A673 (cell line): ENCODE measurements at regions not wholly inside any gene's neighbourhood (a gene's known extent, or its start where the extent isn't known, plus 50 kb on each side); places are given as distances from the start of the nearest gene placed in this dataset.

Experiments used
- BruUV-seq: library from RNA; stranded (reverse); fragments of 400-500 nt; replicated peaks from 2 replicates; lab custom pipeline; 2021; lab: Mats Ljungman, UMichigan
- CTCF ChIA-PET: fragments of 300-600 bp; sonication (Branson Sonifier 250); formaldehyde crosslinking; loops from one replicate; lab custom pipeline; 2022; ENCODE audit warnings: antibody characterized with exemption; lab: Charles Lee
- POLR2A ChIA-PET: fragments of 300-600 bp; sonication (Branson Sonifier 250); formaldehyde crosslinking; loops from one replicate; lab custom pipeline; 2022; ENCODE audit warnings: antibody characterized with exemption; ENCODE audit not compliant: low non-redundant PET; lab: Charles Lee
- DNase-seq: peaks from one replicate; pipeline ENCODE4 v3.0.0-alpha.2; 2015; ENCODE audit warnings: low spot score
- H3K27ac ChIP-seq: fragments of 200-600 bp; sonication (generic); 2 replicates; pipeline ENCODE4 v1.5.1; 2016; ENCODE audit warnings: mixed run types, low read depth, mild to moderate bottlenecking, mixed read lengths, antibody characterized with exemption, low read length; ENCODE audit not compliant: poor library complexity, severe bottlenecking
- H3K27me3 ChIP-seq: fragments of 200-600 bp; sonication (generic); replicated peaks from 2 replicates; pipeline ENCODE4 v1.6.1; 2017; ENCODE audit warnings: mixed run types, low read depth, mild to moderate bottlenecking, mixed read lengths, antibody characterized with exemption, low read length; ENCODE audit not compliant: insufficient read depth, poor library complexity
- H3K36me3 ChIP-seq: fragments of 200-600 bp; sonication (generic); 2 replicates; pipeline ENCODE4 v1.6.1; 2016; ENCODE audit warnings: mixed run types, mild to moderate bottlenecking, mixed read lengths, antibody characterized with exemption, low read length; ENCODE audit not compliant: insufficient read depth, poor library complexity, severe bottlenecking
- H3K4me1 ChIP-seq: fragments of 200-600 bp; sonication (generic); 2 replicates; pipeline ENCODE4 v1.6.1; 2017; ENCODE audit warnings: mixed run types, mild to moderate bottlenecking, mixed read lengths, antibody characterized with exemption, low read length; ENCODE audit not compliant: insufficient read depth, poor library complexity, severe bottlenecking
- H3K4me3 ChIP-seq: fragments of 200-600 bp; sonication (generic); 2 replicates; pipeline ENCODE4 v1.5.1; 2016; ENCODE audit warnings: low read depth, mixed run types, mild to moderate bottlenecking, mixed read lengths, low read length; ENCODE audit not compliant: poor library complexity, severe bottlenecking
- H3K9me3 ChIP-seq: fragments of 200-600 bp; sonication (generic); 2 replicates; pipeline ENCODE4 v1.6.1; 2016; ENCODE audit warnings: mixed run types, low read depth, mild to moderate bottlenecking, mixed read lengths, antibody characterized with exemption, low read length; ENCODE audit not compliant: poor library complexity, severe bottlenecking
- CTCF ChIP-seq: fragments of 300-800, 200-600 bp; sonication (generic); conservative IDR thresholded peaks from 2 replicates; pipeline ENCODE4 v1.5.1; 2017; ENCODE audit warnings: low read depth, mild to moderate bottlenecking, antibody characterized with exemption, low read length, moderate library complexity, mixed read lengths
- EZH2 ChIP-seq: fragments of 200-600 bp; sonication (generic); IDR thresholded peaks from 2 replicates; pipeline ENCODE4 v1.6.1; 2017; ENCODE audit warnings: borderline replicate concordance, low read depth, mild to moderate bottlenecking, mixed read lengths, antibody characterized with exemption, low read length; ENCODE audit not compliant: poor library complexity, severe bottlenecking
- intact Hi-C: fragments of 100-400 bp; cut with micrococcal nuclease; formaldehyde crosslinking; loops from one replicate; pipeline ENCODE4 v1.10.0; 2022; ENCODE audit not compliant: unreplicated experiment

- no TSS peak for BruUV-seq
- no peaks in the 10 kb centered on the region for H3K27me3 ChIP-seq
- H3K4me3 ChIP-seq: no peak overlapping the region
- no peak overlapping the region for H3K27ac ChIP-seq
- no peaks in the 10 kb centered on the region for H3K9me3 ChIP-seq
- H3K36me3 ChIP-seq: no peaks in the 10 kb centered on the region
- ChIA-PET POLR2A (no interaction called here), CTCF (no interaction called here)
- intact Hi-C loops: no loop called here
- H3K4me1 ChIP-seq: no peaks in the 10 kb centered on the region
- no peak for DNase-seq
- no peak for TF ChIP-seq CTCF
- TF ChIP-seq EZH2: no peak
These were observed 90.0 kb upstream of the GRIK2 start for GRCh38 chr6:101303495-101303894.

DNA sequence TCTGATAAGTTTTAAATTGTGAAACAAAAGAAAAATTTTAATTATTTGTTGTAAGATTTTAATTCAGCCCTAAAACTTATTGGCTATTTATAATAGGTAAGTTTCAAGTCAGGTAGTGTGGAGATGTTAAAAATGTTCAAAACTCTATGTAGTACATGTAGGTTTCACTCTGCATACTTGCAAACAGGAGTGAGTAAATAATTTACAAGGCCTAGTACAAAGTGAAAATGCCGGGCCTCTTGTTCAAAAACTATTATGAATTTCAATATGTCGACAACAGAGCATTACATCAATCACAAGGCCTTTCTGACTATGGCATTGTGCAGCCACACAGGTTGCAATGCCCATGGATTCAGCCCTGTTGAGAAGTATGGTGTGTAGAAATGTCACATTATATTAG, 80.9 kb upstream of the GRIK2 start:
- H3K4me1 ChIP-seq: no peaks in the 10 kb centered on the region
- no peaks in the 10 kb centered on the region for H3K27me3 ChIP-seq
- POLR2A ChIA-PET: no interaction called here
- no peak for DNase-seq
- intact Hi-C loops: no loop called here
- H3K9me3 ChIP-seq: no peaks in the 10 kb centered on the region
- TF ChIP-seq CTCF: no peak
- no peak for TF ChIP-seq EZH2
- no peak overlapping the region for H3K4me3 ChIP-seq
- CTCF ChIA-PET: no interaction called here
- no peak overlapping the region for H3K27ac ChIP-seq
- BruUV-seq: no TSS peak
- H3K36me3 ChIP-seq: no peaks in the 10 kb centered on the region

GRCh38 chr6:101322921-101323320, 70.6 kb upstream of the GRIK2 start:
- POLR2A ChIA-PET: no interaction called here
- BruUV-seq: no TSS peak

More at GRCh38 chr6:101322921-101323320, 70.6 kb upstream of the GRIK2 start:
- intact Hi-C loops: no loop called here
- no peak overlapping the region for H3K4me3 ChIP-seq
- DNase-seq: no peak
- CTCF ChIA-PET: no interaction called here
- no peaks in the 10 kb centered on the region for H3K36me3 ChIP-seq
- H3K9me3 ChIP-seq: no peaks in the 10 kb centered on the region
- H3K4me1 ChIP-seq: no peaks in the 10 kb centered on the region
- H3K27ac ChIP-seq: no peak overlapping the region
- TF ChIP-seq CTCF (no peak), EZH2 (no peak)
- H3K27me3 ChIP-seq: no peaks in the 10 kb centered on the region
